ENCODE measurements at regions not wholly inside any gene's neighbourhood (a gene's known extent, or its start where the extent isn't known, plus 50 kb on each side); places are given as distances from the start of the nearest gene placed in this dataset.

- H3K9me3 ChIP-seq (ENCODE audit: control insufficient read depth, insufficient read depth, low read length), result peaks cover 6% of the 10 kb centered on the region
- H3K36me3 ChIP-seq (ENCODE audit: control insufficient read depth, insufficient read depth, low read length), result no peaks in the 10 kb centered on the region
- H3K27me3 ChIP-seq (ENCODE audit: control insufficient read depth, insufficient read depth, low read length), result no peaks in the 10 kb centered on the region
- no peak overlapping the region for H3K27ac ChIP-seq (ENCODE audit: low read depth, low read length)
- no peak overlapping the region for H3K4me3 ChIP-seq (ENCODE audit: low read depth, low read length)
- no peak for DNase-seq (ENCODE audit: low read depth in 4 of 6, low spot score in 6 of 6)
- H3K4me1 ChIP-seq (ENCODE audit: control insufficient read depth, insufficient read depth, low read length), result no peaks in the 10 kb centered on the region
- WGBS (ENCODE audit: insufficient coverage), result 100% methylated on average over 1 of the region's 7 CpGs
These were observed 239.1 kb upstream of the ARID2 start for GRCh38 chr12:45490232-45490881.

GRCh38 chr12:45494279-45494678 is 235.2 kb upstream of the ARID2 start:
- Histone ChIP-seq H3K4me3 (ENCODE audit: low read depth, low read length) (no peak overlapping the region), H3K27ac (ENCODE audit: low read depth, low read length) (no peak overlapping the region), H3K27me3 (ENCODE audit: control insufficient read depth, insufficient read depth, low read length) (no peaks in the 10 kb centered on the region), H3K9me3 (ENCODE audit: control insufficient read depth, insufficient read depth, low read length) (peaks cover 6% of the 10 kb centered on the region), H3K4me1 (ENCODE audit: control insufficient read depth, insufficient read depth, low read length) (no peaks in the 10 kb centered on the region), H3K36me3 (ENCODE audit: control insufficient read depth, insufficient read depth, low read length) (no peaks in the 10 kb centered on the region)
- no peak for DNase-seq (ENCODE audit: low read depth in 4 of 6, low spot score in 6 of 6)
- WGBS (ENCODE audit: insufficient coverage), result 83% methylated on average over 1 of the region's 4 CpGs

GRCh38 chr12:45498645-45499044 is 230.9 kb upstream of the ARID2 start:
- no peak for DNase-seq (ENCODE audit: low read depth in 4 of 6, low spot score in 6 of 6)
- no peaks in the 10 kb centered on the region for H3K27me3 ChIP-seq (ENCODE audit: control insufficient read depth, insufficient read depth, low read length)
- no CpG with 5 or more reads among the region's 1 CpG for WGBS (ENCODE audit: insufficient coverage)
- H3K27ac ChIP-seq (ENCODE audit: low read depth, low read length), result no peak overlapping the region
- H3K9me3 ChIP-seq (ENCODE audit: control insufficient read depth, insufficient read depth, low read length), result no peaks in the 10 kb centered on the region
- H3K4me1 ChIP-seq (ENCODE audit: control insufficient read depth, insufficient read depth, low read length), result no peaks in the 10 kb centered on the region
- H3K36me3 ChIP-seq (ENCODE audit: control insufficient read depth, insufficient read depth, low read length), result no peaks in the 10 kb centered on the region
- no peak overlapping the region for H3K4me3 ChIP-seq (ENCODE audit: low read depth, low read length)

- WGBS (ENCODE audit: insufficient coverage), result no CpG with 5 or more reads among the region's 4 CpGs
- H3K27me3 ChIP-seq (ENCODE audit: control insufficient read depth, insufficient read depth, low read length), result no peaks in the 10 kb centered on the region
- H3K36me3 ChIP-seq (ENCODE audit: control insufficient read depth, insufficient read depth, low read length), result no peaks in the 10 kb centered on the region
- DNase-seq (ENCODE audit: low read depth in 4 of 6, low spot score in 6 of 6), result no peak
- H3K4me1 ChIP-seq (ENCODE audit: control insufficient read depth, insufficient read depth, low read length), result no peaks in the 10 kb centered on the region
- H3K9me3 ChIP-seq (ENCODE audit: control insufficient read depth, insufficient read depth, low read length), result no peaks in the 10 kb centered on the region
- no peak overlapping the region for H3K27ac ChIP-seq (ENCODE audit: low read depth, low read length)
- H3K4me3 ChIP-seq (ENCODE audit: low read depth, low read length), result no peak overlapping the region
These were observed 226.9 kb upstream of the ARID2 start for GRCh38 chr12:45502481-45503128.

GRCh38 chr12:45503899-45504298 is 225.6 kb upstream of the ARID2 start:
- Histone ChIP-seq H3K4me3 (ENCODE audit: low read depth, low read length) (no peak overlapping the region), H3K36me3 (ENCODE audit: control insufficient read depth, insufficient read depth, low read length) (no peaks in the 10 kb centered on the region), H3K27ac (ENCODE audit: low read depth, low read length) (no peak overlapping the region), H3K27me3 (ENCODE audit: control insufficient read depth, insufficient read depth, low read length) (no peaks in the 10 kb centered on the region), H3K4me1 (ENCODE audit: control insufficient read depth, insufficient read depth, low read length) (no peaks in the 10 kb centered on the region), H3K9me3 (ENCODE audit: control insufficient read depth, insufficient read depth, low read length) (no peaks in the 10 kb centered on the region)
- WGBS (ENCODE audit: insufficient coverage), result no CpG with 5 or more reads among the region's 1 CpG
- DNase-seq (ENCODE audit: low read depth in 4 of 6, low spot score in 6 of 6), result no peak

GRCh38 chr12:45504316-45505010 is 225.0 kb upstream of the ARID2 start:
- Histone ChIP-seq H3K9me3 (ENCODE audit: control insufficient read depth, insufficient read depth, low read length) (no peaks in the 10 kb centered on the region), H3K4me1 (ENCODE audit: control insufficient read depth, insufficient read depth, low read length) (no peaks in the 10 kb centered on the region), H3K36me3 (ENCODE audit: control insufficient read depth, insufficient read depth, low read length) (no peaks in the 10 kb centered on the region), H3K27me3 (ENCODE audit: control insufficient read depth, insufficient read depth, low read length) (no peaks in the 10 kb centered on the region), H3K27ac (ENCODE audit: low read depth, low read length) (no peak overlapping the region), H3K4me3 (ENCODE audit: low read depth, low read length) (no peak overlapping the region)
- peak in 1 of 6 donors; percentile 25 for DNase-seq (ENCODE audit: low read depth in 4 of 6, low spot score in 6 of 6)
- WGBS (ENCODE audit: insufficient coverage), result 100% methylated on average over 1 of the region's 6 CpGs

- no peaks in the 10 kb centered on the region for H3K9me3 ChIP-seq (ENCODE audit: control insufficient read depth, insufficient read depth, low read length)
- no peak overlapping the region for H3K4me3 ChIP-seq (ENCODE audit: low read depth, low read length)
- no peak overlapping the region for H3K27ac ChIP-seq (ENCODE audit: low read depth, low read length)
- H3K36me3 ChIP-seq (ENCODE audit: control insufficient read depth, insufficient read depth, low read length), result no peaks in the 10 kb centered on the region
- WGBS (ENCODE audit: insufficient coverage), result 83% methylated on average over 2 of the region's 2 CpGs
- H3K4me1 ChIP-seq (ENCODE audit: control insufficient read depth, insufficient read depth, low read length), result no peaks in the 10 kb centered on the region
- no peak for DNase-seq (ENCODE audit: low read depth in 4 of 6, low spot score in 6 of 6)
- H3K27me3 ChIP-seq (ENCODE audit: control insufficient read depth, insufficient read depth, low read length), result no peaks in the 10 kb centered on the region
These were observed 220.3 kb upstream of the ARID2 start for GRCh38 chr12:45509187-45509586.

GRCh38 chr12:45509621-45510020 is 219.9 kb upstream of the ARID2 start:
- H3K27ac ChIP-seq (ENCODE audit: low read depth, low read length), result no peak overlapping the region
- H3K4me1 ChIP-seq (ENCODE audit: control insufficient read depth, insufficient read depth, low read length), result no peaks in the 10 kb centered on the region
- H3K27me3 ChIP-seq (ENCODE audit: control insufficient read depth, insufficient read depth, low read length), result no peaks in the 10 kb centered on the region
- H3K36me3 ChIP-seq (ENCODE audit: control insufficient read depth, insufficient read depth, low read length), result no peaks in the 10 kb centered on the region
- H3K9me3 ChIP-seq (ENCODE audit: control insufficient read depth, insufficient read depth, low read length), result no peaks in the 10 kb centered on the region
- no peak overlapping the region for H3K4me3 ChIP-seq (ENCODE audit: low read depth, low read length)
- WGBS (ENCODE audit: insufficient coverage), result no CpG with 5 or more reads among the region's 1 CpG
- no peak for DNase-seq (ENCODE audit: low read depth in 4 of 6, low spot score in 6 of 6)

GRCh38 chr12:45517381-45517780 is 212.1 kb upstream of the ARID2 start:
- no peaks in the 10 kb centered on the region for H3K9me3 ChIP-seq (ENCODE audit: control insufficient read depth, insufficient read depth, low read length)
- H3K4me3 ChIP-seq (ENCODE audit: low read depth, low read length), result no peak overlapping the region
- WGBS (ENCODE audit: insufficient coverage), result no CpG with 5 or more reads among the region's 3 CpGs
- no peaks in the 10 kb centered on the region for H3K36me3 ChIP-seq (ENCODE audit: control insufficient read depth, insufficient read depth, low read length)
- no peak overlapping the region for H3K27ac ChIP-seq (ENCODE audit: low read depth, low read length)
- peak in 1 of 6 donors; percentile 73 for DNase-seq (ENCODE audit: low read depth in 4 of 6, low spot score in 6 of 6)
- H3K4me1 ChIP-seq (ENCODE audit: control insufficient read depth, insufficient read depth, low read length), result no peaks in the 10 kb centered on the region
- no peaks in the 10 kb centered on the region for H3K27me3 ChIP-seq (ENCODE audit: control insufficient read depth, insufficient read depth, low read length)
